Neural crest cell (in vitro differentiated cells): ENCODE measurements at regions not wholly inside any gene's neighbourhood (a gene's known extent, or its start where the extent isn't known, plus 50 kb on each side); places are given as distances from the start of the nearest gene placed in this dataset.
"Not testable (repeated sequence)": the region's sequence is repeated elsewhere in the genome, so short reads cannot be mapped to it uniquely, and the experiment has no call there.

Experiments
- DNase-seq: peaks from one replicate; pipeline ENCODE4 v3.0.0; 2021; ENCODE audit warnings: low read depth, mixed read lengths, low spot score
- H3K27ac Mint-ChIP-seq: one replicate; pipeline ENCODE4 v1.8.0; 2021; ENCODE audit warnings: mild to moderate bottlenecking, mixed read lengths; ENCODE audit not compliant: unreplicated experiment
- H3K27me3 Mint-ChIP-seq: 2 replicates; pipeline ENCODE4 v1.8.0; 2021; ENCODE audit warnings: low read depth, mild to moderate bottlenecking, mixed read lengths
- H3K36me3 Mint-ChIP-seq: 2 replicates; pipeline ENCODE4 v1.8.0; 2021; ENCODE audit warnings: low read depth, mild to moderate bottlenecking, mixed read lengths
- H3K4me1 Mint-ChIP-seq: 2 replicates; pipeline ENCODE4 v1.8.0; 2021; ENCODE audit warnings: mixed read lengths
- H3K4me3 Mint-ChIP-seq: one replicate; pipeline ENCODE4 v1.8.0; 2021; ENCODE audit warnings: mild to moderate bottlenecking, mixed read lengths
- H3K9me3 Mint-ChIP-seq: 2 replicates; pipeline ENCODE4 v1.8.0; 2021; ENCODE audit warnings: mixed read lengths

- H3K27ac Mint-ChIP-seq, H3K4me3 Mint-ChIP-seq, H3K9me3 Mint-ChIP-seq, H3K36me3 Mint-ChIP-seq, H3K27me3 Mint-ChIP-seq, DNase-seq, H3K4me1 Mint-ChIP-seq: not testable (repeated sequence)
Observed at GRCh38 chr2:91574255-91574654, 2882.8 kb downstream of the RPIA start.

DNA sequence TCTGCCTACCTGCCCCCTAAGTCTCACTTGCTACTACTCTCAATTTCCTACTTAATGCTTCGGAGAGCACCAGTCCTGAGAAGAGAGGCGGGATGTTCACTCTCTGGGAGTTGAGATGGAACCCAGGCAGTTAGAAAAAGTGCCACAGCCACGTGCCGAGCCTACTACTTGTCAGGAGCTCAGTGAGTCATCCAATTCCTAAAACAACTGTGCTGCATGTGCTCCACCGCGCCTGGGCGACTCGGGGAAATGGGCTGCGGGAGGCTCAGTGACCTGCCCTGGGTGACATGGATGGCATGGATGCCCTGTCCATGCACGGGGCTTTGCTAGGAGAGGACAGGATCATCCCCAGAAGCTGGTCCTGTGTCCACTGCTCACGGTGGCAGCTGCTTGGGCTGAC lies 2884.2 kb downstream of the RPIA start:
- DNase-seq, H3K36me3 Mint-ChIP-seq, H3K4me3 Mint-ChIP-seq, H3K4me1 Mint-ChIP-seq, H3K27me3 Mint-ChIP-seq, H3K27ac Mint-ChIP-seq: not testable (repeated sequence)
- peaks cover 11% of the 10 kb centered on the region for H3K9me3 Mint-ChIP-seq

GRCh38 chr2:91577406-91577805 lies 2885.9 kb downstream of the RPIA start:
- DNase-seq, H3K4me1 Mint-ChIP-seq, H3K27ac Mint-ChIP-seq, H3K27me3 Mint-ChIP-seq, H3K36me3 Mint-ChIP-seq, H3K4me3 Mint-ChIP-seq: not testable (repeated sequence)
- peaks cover 12% of the 10 kb centered on the region for H3K9me3 Mint-ChIP-seq

GRCh38 chr2:91578678-91579077 lies 2887.2 kb downstream of the RPIA start:
- H3K4me1 Mint-ChIP-seq, H3K27me3 Mint-ChIP-seq, DNase-seq, H3K4me3 Mint-ChIP-seq, H3K36me3 Mint-ChIP-seq, H3K27ac Mint-ChIP-seq: not testable (repeated sequence)
- peaks cover 12% of the 10 kb centered on the region for H3K9me3 Mint-ChIP-seq

DNA sequence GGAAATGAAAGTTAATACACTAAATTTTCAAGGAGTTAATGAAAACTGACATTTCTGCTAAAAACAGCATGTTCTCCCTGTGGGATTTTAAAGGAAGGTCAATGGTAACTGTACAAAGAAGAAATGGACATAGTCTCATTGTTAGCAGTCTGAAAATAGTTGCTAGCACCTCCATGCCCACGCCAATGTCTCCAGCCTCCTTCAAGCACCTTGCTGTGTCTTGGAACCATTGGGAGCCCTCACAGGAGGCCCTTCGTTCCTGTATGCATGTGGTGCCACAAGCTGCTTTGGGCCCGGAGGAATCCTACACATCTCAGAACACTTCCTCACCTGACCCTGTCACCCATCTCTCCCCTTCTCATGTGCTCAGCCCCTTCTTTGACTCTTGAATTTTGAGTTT lies 2888.1 kb downstream of the RPIA start:
- H3K4me1 Mint-ChIP-seq, H3K4me3 Mint-ChIP-seq, H3K27ac Mint-ChIP-seq, DNase-seq, H3K27me3 Mint-ChIP-seq, H3K36me3 Mint-ChIP-seq: not testable (repeated sequence)
- peaks cover 15% of the 10 kb centered on the region for H3K9me3 Mint-ChIP-seq

DNA sequence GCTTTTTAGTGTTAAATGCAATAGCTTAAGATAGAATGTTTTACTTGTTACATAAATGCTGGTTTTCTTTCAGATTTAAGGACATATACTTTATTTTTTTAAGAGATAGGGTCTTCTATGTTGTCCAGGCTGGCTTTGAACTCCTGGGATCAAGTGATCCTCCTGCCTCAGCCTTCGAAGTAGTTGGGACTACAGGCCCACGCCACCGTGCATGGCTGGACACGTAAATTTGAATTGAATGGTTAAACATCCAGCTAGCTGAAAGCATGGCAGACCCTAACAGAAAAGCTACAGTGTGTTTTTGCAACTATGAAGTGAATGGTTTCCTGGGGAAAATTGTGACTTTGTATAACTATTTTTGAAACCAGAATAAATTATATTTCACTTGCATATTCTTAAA lies 2888.6 kb downstream of the RPIA start:
- not testable (repeated sequence) for H3K4me1 Mint-ChIP-seq, H3K4me3 Mint-ChIP-seq, H3K27ac Mint-ChIP-seq, DNase-seq, H3K36me3 Mint-ChIP-seq, H3K27me3 Mint-ChIP-seq
- H3K9me3 Mint-ChIP-seq, result peaks cover 16% of the 10 kb centered on the region

DNA sequence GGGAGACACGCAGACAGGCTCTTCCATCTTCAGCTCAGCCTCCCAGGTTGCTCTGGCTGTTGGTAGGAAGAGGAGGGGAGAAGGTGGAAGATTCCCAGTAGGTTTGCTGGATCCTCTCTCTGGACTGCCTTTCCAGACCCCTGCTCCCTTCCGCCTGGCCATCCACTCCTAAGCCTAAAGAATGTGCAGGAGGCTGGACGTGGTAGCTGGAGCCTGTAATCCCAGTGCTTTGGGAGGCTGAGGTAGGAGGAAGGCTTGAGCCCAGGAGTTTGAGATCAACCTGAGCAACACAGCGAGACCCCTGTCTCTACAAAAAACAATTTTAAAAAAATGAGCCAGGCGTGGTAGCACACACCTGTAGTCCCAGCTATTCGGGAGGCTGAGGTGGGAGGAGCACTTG lies 2895.6 kb downstream of the RPIA start:
- H3K4me3 Mint-ChIP-seq, H3K36me3 Mint-ChIP-seq, H3K4me1 Mint-ChIP-seq: not testable (repeated sequence)

GRCh38 chr2:91587908-91588535 lies 2896.5 kb downstream of the RPIA start:
- not testable (repeated sequence) for H3K27ac Mint-ChIP-seq, H3K36me3 Mint-ChIP-seq, DNase-seq, H3K4me1 Mint-ChIP-seq, H3K4me3 Mint-ChIP-seq, H3K27me3 Mint-ChIP-seq
- peaks cover 12% of the 10 kb centered on the region for H3K9me3 Mint-ChIP-seq

More for the DNA sequence above, 2895.6 kb downstream of the RPIA start:
- not testable (repeated sequence) for H3K27me3 Mint-ChIP-seq, DNase-seq, H3K27ac Mint-ChIP-seq
- peaks cover 16% of the 10 kb centered on the region for H3K9me3 Mint-ChIP-seq

GRCh38 chr2:91588782-91589223 lies 2897.3 kb downstream of the RPIA start:
- not testable (repeated sequence) for H3K4me3 Mint-ChIP-seq, H3K9me3 Mint-ChIP-seq, H3K36me3 Mint-ChIP-seq, H3K27me3 Mint-ChIP-seq, H3K4me1 Mint-ChIP-seq, H3K27ac Mint-ChIP-seq, DNase-seq

DNA sequence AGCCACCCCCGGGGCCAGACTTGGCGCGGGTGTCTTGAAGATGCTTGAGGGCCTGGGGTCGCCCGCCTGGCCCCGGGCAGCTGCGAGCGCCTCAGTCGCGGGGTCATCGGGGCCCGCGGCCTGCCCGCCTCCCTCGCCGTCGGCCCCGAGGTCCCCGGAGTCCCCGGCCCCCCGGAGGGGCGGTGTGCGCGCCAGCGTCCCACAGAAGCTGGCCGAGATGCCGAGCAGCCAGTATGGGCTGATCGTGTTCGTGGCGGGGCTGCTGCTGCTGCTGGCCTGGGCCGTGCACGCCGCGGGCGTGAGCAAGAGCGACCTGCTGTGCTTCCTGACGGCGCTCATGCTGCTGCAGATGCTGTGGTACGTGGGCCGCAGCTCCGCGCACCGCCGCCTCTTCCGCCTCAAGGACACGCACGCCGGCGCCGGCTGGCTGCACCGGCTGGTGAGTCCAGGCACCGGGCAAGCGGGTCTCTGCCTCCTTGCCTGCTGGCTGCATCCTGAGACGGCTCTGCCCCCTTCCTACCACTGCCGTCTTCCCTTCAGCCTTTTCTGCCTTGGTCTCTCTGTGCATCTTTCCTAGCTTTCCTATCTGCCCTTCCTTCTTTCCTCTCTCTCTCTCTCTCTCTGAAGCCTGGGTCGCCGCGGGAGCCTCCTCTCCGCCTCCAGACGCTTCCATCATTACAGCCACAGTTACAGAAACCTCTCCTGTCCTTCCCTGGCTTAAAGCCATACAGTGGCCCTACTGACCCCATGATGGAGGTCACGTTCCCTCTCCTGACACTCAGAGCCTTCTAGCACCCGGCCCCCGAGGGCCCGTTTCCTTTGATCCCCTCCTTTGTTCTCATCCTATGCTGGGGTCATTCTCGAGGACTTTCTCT lies 2898.2 kb downstream of the RPIA start:
- DNase-seq, result not testable (repeated sequence)

DNA sequence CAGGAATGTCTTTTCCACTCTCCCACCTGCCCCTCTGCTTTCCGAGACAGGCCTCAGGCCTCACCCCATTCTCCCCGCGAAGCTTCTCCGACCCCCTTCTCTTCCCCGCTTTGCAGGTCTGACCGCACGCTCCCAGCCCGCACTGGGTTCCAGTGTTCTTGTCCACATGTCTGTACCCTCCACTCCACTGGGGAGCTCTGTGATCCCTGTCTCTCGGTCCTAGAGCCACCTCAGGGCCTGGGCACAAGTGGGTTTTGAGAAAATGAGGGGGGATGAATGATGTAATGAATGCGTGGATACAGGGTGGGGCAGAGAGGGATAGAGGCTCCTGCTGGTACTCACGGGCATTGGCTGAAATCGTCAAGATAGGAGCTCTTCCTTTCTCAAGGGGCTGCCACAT lies 2898.9 kb downstream of the RPIA start:
- not testable (repeated sequence) for H3K27ac Mint-ChIP-seq, H3K36me3 Mint-ChIP-seq, H3K4me3 Mint-ChIP-seq, H3K27me3 Mint-ChIP-seq, H3K9me3 Mint-ChIP-seq, H3K4me1 Mint-ChIP-seq, DNase-seq

More for the DNA sequence above, 2898.2 kb downstream of the RPIA start:
- not testable (repeated sequence) for H3K27ac Mint-ChIP-seq, H3K36me3 Mint-ChIP-seq, H3K27me3 Mint-ChIP-seq, H3K9me3 Mint-ChIP-seq, H3K4me3 Mint-ChIP-seq, H3K4me1 Mint-ChIP-seq

- not testable (repeated sequence) for H3K4me3 Mint-ChIP-seq, H3K4me1 Mint-ChIP-seq, H3K27ac Mint-ChIP-seq, DNase-seq, H3K9me3 Mint-ChIP-seq, H3K27me3 Mint-ChIP-seq, H3K36me3 Mint-ChIP-seq
Observed at GRCh38 chr2:91591066-91591465, 2899.6 kb downstream of the RPIA start.

- H3K4me3 Mint-ChIP-seq, H3K4me1 Mint-ChIP-seq, DNase-seq, H3K36me3 Mint-ChIP-seq, H3K27ac Mint-ChIP-seq, H3K27me3 Mint-ChIP-seq: not testable (repeated sequence)
- peaks cover 13% of the 10 kb centered on the region for H3K9me3 Mint-ChIP-seq
Observed at GRCh38 chr2:91597436-91597835, 2906.0 kb downstream of the RPIA start.

GRCh38 chr2:91598519-91598918 lies 2907.0 kb downstream of the RPIA start:
- not testable (repeated sequence) for H3K27ac Mint-ChIP-seq, H3K4me1 Mint-ChIP-seq, H3K36me3 Mint-ChIP-seq, H3K4me3 Mint-ChIP-seq, DNase-seq, H3K27me3 Mint-ChIP-seq
- H3K9me3 Mint-ChIP-seq, result peaks cover 13% of the 10 kb centered on the region
